Anterior cingulate cortex (tissue), 58 donors: ENCODE measurements at regions not wholly inside any gene's neighbourhood (a gene's known extent, or its start where the extent isn't known, plus 50 kb on each side); places are given as distances from the start of the nearest gene placed in this dataset.

Experiments used
- DNase-seq, 58 donors: peaks; one replicate each; lab custom pipeline; 2025; lab: John Stamatoyannopoulos, UW

- DNase-seq = no peak
Measured at GRCh38 chr2:118705032-118705431, 142.4 kb downstream of the EN1 start.

DNA sequence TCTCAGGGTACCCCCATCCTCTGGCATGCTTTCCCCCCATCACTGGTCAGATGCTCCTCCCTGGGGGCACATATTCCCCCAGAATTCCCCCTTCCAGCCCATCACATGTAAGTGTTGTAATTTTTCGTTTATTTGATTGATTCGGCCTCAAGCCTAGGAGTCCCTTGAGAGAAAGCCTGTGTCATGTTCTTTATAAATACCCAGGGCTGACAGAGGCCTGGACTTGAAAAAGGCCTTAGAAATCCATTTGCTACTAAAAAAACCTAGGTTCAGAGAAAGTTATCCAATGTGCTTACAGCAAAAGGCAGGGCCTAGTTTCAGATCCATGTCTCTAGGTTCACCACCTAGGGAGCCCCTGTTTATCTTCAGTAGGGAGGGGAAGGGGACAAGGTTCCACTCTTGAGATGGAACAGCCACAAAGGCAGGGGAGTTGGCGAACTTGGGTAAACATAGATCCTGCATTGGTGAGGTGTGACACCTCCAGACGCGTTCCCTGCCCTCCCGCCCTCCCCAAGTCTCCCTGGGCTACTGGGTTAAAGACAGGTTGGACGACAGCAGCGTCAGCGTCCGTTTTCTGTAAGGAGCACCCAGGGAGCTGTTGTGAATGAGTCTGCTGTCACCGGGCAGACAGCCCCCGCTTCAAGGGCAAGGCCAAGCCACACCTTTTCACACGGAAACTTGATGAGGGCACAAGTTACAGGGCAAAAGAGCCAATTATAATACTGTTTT, 147.8 kb downstream of the EN1 start:
- no peak for DNase-seq

- no peak for DNase-seq
Measured at GRCh38 chr2:118698564-118698963, 148.9 kb downstream of the EN1 start.

DNA sequence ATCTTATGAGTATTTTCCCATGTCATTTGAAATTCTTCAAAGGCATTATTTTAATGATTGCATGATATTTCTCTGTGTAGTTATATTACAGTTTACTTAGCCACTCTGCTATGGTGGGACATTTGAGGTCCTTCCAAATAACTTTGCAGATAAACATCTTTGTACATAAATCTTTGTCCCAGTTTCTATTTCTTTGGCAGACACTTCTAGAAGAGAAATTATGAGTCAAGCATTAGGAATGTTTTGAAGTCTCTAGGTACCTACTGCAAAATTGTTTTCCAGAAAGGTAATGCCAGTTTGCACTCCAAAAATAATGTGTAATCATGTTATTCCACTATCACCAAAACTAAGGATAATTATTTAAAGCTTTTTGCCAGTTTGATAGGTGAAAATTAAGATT, 149.7 kb downstream of the EN1 start:
- DNase-seq = no peak

DNA sequence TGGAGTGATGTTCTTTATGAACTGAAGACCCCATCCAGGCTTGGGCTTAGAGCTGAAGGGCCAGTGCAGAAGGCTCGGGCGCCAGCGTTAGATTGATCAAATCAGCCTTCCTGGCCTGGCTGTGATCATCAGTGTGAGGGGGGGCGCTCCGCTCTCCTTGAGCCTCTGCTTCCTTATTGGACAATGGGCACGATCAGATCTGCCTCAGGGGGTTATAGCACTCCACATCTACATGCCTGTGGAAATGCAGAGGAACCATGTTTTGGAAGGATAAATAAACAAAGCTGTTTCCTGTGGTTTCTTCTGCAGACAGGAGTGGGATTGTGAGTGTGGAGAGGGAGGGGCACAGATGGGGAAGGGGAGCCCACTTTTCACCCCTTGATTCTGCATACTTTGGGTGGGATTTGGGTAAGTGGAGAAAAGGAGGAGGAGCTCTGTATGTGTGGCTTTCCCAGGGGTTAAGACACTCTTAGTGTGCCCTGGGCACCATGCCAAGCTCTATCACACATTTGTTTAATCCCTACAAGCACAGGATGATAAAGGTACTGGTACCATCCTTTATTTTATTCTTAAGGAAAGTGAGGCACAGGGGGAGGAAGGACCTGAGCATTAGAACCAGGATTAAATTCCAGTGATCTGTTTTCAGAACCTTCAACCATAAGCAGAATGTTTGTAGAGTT, 150.5 kb downstream of the EN1 start:
- no peak for DNase-seq

DNA sequence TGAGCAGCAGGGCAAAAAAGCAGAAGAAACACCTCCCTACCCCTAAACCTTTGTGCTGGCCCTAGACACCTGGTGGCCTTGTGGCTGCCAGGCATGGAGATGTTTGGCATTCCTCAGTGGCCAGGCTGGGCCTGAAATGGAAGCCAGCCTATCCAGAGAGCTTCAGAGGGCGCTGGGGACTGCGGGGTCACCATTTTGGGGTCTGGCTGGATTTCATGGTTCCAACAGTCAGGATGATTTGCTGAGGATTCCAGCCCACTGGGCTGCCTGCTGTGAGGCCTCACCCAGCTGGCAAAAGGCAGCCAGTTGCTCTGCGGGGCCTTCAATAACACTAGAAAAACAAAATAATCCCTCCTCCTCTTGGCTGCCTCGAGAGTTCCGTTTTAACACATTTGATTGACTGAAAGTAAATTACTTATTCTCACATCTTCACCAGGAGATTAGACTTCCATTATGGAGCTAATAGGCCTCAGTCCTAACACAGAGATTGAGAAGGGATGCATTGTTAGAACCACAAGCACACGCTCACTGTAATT, 154.1 kb downstream of the EN1 start:
- DNase-seq = no peak

DNA sequence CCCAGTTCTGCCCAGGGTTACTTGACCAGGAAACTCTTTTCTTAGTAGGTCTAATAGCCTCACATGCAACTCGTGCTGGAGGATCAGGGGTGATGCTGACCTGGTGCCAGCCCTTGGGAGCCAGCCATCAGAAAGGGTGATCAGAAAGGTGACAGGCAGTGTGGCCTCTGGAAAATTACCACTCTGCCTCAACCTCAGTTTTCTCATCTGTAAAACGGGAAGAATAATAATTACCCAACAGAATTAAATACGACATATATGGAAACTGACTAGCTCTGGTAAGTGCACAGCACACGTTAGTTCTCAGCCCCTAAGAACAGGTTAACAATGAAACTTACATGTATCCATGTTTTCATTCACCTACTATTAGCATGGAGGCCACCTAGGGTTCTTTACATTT, 157.6 kb downstream of the EN1 start:
- no peak for DNase-seq

DNA sequence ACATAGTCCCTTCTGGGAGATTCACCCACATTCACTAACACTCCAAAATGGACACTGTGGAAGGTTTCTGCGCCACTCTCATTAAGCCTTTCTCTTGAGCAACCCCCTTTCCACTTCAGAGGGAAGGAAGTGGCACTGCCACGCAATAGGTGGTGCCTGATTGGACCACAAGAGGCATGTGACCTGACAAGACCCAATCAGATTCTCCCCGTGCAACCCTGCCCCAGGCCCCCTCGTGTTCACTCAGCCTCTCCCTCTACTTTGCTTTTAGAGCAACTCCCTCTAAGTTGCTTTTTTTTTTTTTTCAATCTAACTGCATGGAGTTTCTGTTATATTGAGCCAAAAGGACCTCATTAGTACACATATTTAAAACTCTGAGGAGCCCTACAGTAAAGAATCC, 158.0 kb downstream of the EN1 start:
- DNase-seq = no peak

DNA sequence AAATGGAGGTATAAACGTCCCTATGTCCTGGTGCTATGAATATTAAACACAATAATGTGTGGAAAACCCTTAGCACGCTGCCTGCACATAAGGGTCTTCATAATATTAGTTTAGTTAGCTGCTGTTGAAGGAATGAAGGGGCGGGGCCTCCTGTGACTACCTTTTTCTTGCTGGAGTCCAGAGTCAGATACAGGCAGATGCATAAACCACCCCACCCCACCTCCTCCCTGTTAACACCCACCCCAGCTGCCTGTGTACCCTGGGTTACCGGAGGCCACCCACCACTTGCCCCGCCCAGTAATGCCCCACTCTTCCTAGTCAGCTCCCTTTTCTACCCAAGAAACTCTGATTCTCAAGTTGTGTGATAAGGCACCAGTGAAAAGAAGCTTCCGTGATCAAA, 158.4 kb downstream of the EN1 start:
- DNase-seq = no peak

DNA sequence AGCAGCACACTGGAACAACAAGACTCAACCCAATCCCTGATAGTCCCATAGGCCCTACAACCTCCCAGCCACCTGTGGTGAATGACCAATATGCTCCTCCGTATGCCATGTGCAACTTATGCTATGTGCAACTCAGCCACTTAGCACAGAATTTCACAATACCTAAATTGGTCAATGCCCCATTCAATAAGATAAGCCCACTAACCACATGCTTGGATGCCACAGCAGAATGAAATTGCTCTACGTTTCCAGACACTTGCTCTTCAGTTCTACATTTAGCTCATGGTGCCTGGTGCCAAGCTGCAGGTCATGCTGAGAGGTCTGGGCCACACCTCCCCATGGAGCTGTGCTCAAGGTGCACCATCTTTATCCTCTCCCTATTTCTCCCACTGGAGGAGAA, 159.8 kb downstream of the EN1 start:
- no peak for DNase-seq

DNA sequence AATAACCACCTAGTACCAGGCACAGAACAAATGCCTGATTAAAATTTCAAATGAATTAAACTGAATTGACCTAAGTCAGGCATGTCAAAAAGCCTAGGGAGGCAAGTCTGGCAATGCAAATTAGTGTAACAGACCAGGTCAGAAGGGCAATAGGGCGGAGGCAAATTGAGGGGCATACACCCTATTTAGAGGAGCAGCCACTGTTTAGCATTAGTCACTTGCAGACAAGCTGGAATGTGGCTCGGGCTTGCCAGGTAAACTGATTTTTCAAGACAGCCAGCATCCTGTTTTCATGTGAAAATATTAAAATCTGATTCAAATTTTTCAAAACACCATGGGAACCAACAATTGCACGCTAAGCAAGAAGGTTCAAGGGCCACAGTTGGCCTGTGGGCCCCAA, 160.3 kb downstream of the EN1 start:
- DNase-seq = no peak

GRCh38 chr2:118686346-118686745, 161.1 kb downstream of the EN1 start:
- no peak for DNase-seq

DNA sequence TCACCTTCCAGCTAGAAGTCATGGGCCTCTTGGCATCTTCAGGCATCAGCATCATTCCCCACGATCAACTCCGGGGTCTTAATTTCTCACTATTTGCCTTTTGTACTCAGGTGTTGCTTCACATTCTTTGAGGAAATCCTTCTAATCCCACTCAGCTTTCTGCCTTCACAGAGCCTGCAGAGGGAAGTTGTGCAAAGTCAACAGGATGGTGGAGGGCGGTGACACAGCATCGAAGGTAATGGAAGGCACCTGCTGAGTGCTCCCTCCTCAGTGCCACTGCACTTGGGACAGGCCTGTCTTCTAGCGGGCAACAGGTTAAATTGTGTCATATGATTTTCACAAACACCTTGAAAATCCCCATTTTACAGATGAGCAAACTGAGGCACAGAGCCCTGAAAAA, 164.0 kb downstream of the EN1 start:
- no peak for DNase-seq

GRCh38 chr2:118678985-118679384, 168.5 kb downstream of the EN1 start:
- no peak for DNase-seq

GRCh38 chr2:118677546-118677945, 169.9 kb downstream of the EN1 start:
- DNase-seq = no peak

- DNase-seq = no peak
Measured at GRCh38 chr2:118675531-118675930, 171.9 kb downstream of the EN1 start.

DNA sequence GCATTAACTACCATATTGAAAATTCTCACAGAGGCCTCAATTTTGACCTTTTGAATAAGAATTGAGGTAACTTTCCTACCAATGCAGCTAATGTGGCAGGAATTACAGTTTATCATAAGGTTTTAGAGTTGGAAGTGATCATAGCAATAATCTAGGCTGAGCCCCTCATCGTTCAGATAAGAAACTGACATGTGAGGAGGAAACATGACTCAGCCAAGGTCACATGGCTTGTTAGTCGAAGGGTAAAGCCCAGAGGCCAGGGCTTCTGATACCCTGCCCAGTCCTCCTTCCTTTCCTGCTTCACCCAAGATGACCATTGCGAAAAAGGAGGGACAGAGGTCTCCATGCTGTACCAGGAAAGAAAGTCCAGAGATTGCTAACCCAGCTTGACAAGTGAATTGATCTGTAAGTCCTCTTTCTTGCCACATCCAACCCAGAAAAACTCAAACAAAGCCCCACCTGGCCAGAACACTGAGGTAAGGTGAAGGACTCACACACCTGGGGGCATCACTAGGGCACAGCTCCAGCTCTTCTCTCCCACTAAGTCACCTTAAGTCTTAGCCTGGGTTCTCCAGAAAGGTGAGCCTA, 174.8 kb downstream of the EN1 start:
- no peak for DNase-seq

- no peak for DNase-seq
Measured at GRCh38 chr2:118671701-118672454, 175.6 kb downstream of the EN1 start.

- no peak for DNase-seq
Measured at GRCh38 chr2:118670838-118671237, 176.6 kb downstream of the EN1 start.

- DNase-seq = no peak
Measured at GRCh38 chr2:118670276-118670675, 177.2 kb downstream of the EN1 start.

DNA sequence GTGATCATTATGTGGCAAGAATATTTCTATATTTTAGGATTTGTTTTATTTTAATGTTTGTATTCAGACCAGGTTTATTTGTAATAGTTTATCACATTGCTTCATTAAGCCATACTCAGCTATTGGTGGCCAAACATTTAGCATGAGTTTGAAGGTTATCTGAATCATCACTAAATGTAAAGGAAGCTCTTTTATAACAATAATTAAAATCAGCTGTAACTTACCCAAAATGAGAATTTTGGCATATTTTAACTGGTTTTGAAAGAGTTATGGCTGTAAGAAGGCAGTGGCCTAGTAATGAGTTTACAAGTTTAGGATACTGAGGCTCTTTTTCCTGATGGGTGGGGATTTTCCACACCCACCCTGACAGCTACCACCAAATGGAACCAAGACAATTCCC, 177.8 kb downstream of the EN1 start:
- DNase-seq = no peak
